ENCODE measurements at regions not wholly inside any gene's neighbourhood (a gene's known extent, or its start where the extent isn't known, plus 50 kb on each side); places are given as distances from the start of the nearest gene placed in this dataset.

- no peaks in the 10 kb centered on the region for H3K27me3 Mint-ChIP-seq
- Histone ChIP-seq H3K27ac (ENCODE audit: low read depth in 1 of 2, low read length in 2 of 2) (no peak overlapping the region), H3K4me1 (ENCODE audit: insufficient read depth, low read length) (no peaks in the 10 kb centered on the region), H3K4me3 (ENCODE audit: low read length) (no peak overlapping the region), H3K27me3 (ENCODE audit: control insufficient read depth in 1 of 2, insufficient read depth in 2 of 2, low read length in 2 of 2) (no peaks in the 10 kb centered on the region), H3K9me3 (ENCODE audit: control insufficient read depth in 1 of 2, insufficient read depth in 1 of 2, low read length in 2 of 2) (peaks cover 7 to 13% of the 10 kb centered on the region in 2 experiments), H3K36me3 (ENCODE audit: insufficient read depth, low read length) (no peaks in the 10 kb centered on the region)
- ChIA-PET POLR2A (no interaction called here), CTCF (no interaction called here)
- no peak for DNase-seq
- no peaks in the 10 kb centered on the region for H3K36me3 Mint-ChIP-seq (ENCODE audit: low read depth)
- no peak for ATAC-seq (ENCODE audit: poor library complexity)
- H3K27ac Mint-ChIP-seq = no peak overlapping the region
- intact Hi-C loops (cut with DNase I, micrococcal nuclease) = no loop called here
- no peaks in the 10 kb centered on the region for H3K4me1 Mint-ChIP-seq (ENCODE audit: low read depth)
- no peak for TF ChIP-seq CTCF (IDR thresholded peaks at IDR 0.05)
- H3K4me3 Mint-ChIP-seq = no peak overlapping the region
- H3K9me3 Mint-ChIP-seq = peaks cover 2% of the 10 kb centered on the region
Observed at GRCh38 chr13:61113140-61113658, 302.4 kb downstream of the PCDH20 start.

- no peak overlapping the region for H3K4me3 Mint-ChIP-seq
- H3K36me3 Mint-ChIP-seq (ENCODE audit: low read depth) = no peaks in the 10 kb centered on the region
- POLR2A ChIA-PET = no interaction called here
- Histone ChIP-seq H3K4me1 (ENCODE audit: insufficient read depth, low read length) (no peaks in the 10 kb centered on the region), H3K27ac (ENCODE audit: low read depth in 1 of 2, low read length in 2 of 2) (no peak overlapping the region), H3K27me3 (ENCODE audit: control insufficient read depth in 1 of 2, insufficient read depth in 2 of 2, low read length in 2 of 2) (no peaks in the 10 kb centered on the region), H3K4me3 (ENCODE audit: low read length) (no peak overlapping the region), H3K9me3 (ENCODE audit: control insufficient read depth in 1 of 2, insufficient read depth in 1 of 2, low read length in 2 of 2) (peaks cover 7 to 13% of the 10 kb centered on the region in 2 experiments), H3K36me3 (ENCODE audit: insufficient read depth, low read length) (no peaks in the 10 kb centered on the region)
- ATAC-seq (ENCODE audit: poor library complexity) = no peak
- H3K9me3 Mint-ChIP-seq = peaks cover 2% of the 10 kb centered on the region
- CTCF ChIA-PET = no interaction called here
- H3K27me3 Mint-ChIP-seq = no peaks in the 10 kb centered on the region
- TF ChIP-seq CTCF (IDR thresholded peaks at IDR 0.05) = no peak
- H3K4me1 Mint-ChIP-seq (ENCODE audit: low read depth) = no peaks in the 10 kb centered on the region
- H3K27ac Mint-ChIP-seq = no peak overlapping the region
- DNase-seq = no peak
- intact Hi-C loops (cut with DNase I, micrococcal nuclease) = no loop called here
Observed at GRCh38 chr13:61111529-61111928, 304.1 kb downstream of the PCDH20 start.

DNA sequence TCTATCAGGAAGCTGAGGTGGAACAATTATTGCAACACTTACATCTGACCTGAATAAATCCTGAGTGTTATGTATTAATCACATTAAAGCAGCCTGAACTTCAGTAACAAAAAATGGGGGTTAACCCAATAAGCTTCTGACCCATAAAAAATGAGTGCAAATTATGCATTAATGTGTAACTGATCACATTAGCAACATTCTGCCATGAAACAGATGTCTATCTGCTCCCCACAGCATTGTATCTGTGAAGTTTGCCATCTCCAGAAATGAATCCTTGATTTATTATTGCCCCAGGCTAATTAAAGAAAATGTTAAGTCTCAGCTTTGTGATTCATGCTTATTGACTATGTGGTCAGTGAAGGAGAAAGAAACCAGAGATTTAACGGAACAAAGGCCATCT is 304.9 kb downstream of the PCDH20 start:
- H3K4me1 ChIP-seq (ENCODE audit: insufficient read depth, low read length) = no peaks in the 10 kb centered on the region
- H3K27ac ChIP-seq (ENCODE audit: low read depth in 1 of 2, low read length in 2 of 2) = no peak overlapping the region
- no peak for ATAC-seq (ENCODE audit: poor library complexity)
- Mint-ChIP-seq H3K27ac (no peak overlapping the region), H3K27me3 (no peaks in the 10 kb centered on the region), H3K4me3 (no peak overlapping the region), H3K36me3 (ENCODE audit: low read depth) (no peaks in the 10 kb centered on the region), H3K9me3 (peaks cover 2% of the 10 kb centered on the region), H3K4me1 (ENCODE audit: low read depth) (no peaks in the 10 kb centered on the region)
- H3K4me3 ChIP-seq (ENCODE audit: low read length) = no peak overlapping the region
- no peaks in the 10 kb centered on the region for H3K27me3 ChIP-seq (ENCODE audit: control insufficient read depth in 1 of 2, insufficient read depth in 2 of 2, low read length in 2 of 2)
- ChIA-PET CTCF (no interaction called here), POLR2A (no interaction called here)
- no peaks in the 10 kb centered on the region for H3K36me3 ChIP-seq (ENCODE audit: insufficient read depth, low read length)
- intact Hi-C loops (cut with DNase I, micrococcal nuclease) = no loop called here
- DNase-seq = no peak
- H3K9me3 ChIP-seq (ENCODE audit: control insufficient read depth in 1 of 2, insufficient read depth in 1 of 2, low read length in 2 of 2) = peaks cover 7 to 13% of the 10 kb centered on the region in 2 experiments
- TF ChIP-seq CTCF (IDR thresholded peaks at IDR 0.05) = no peak
